Stimulated activated CD4-positive, alpha-beta T cell treated with anti-CD3 and anti-CD28 coated beads, Interleukin-15, amount 100 ng/mL, for 24 hours (primary cell): ENCODE measurements at regions not wholly inside any gene's neighbourhood (a gene's known extent, or its start where the extent isn't known, plus 50 kb on each side); places are given as distances from the start of the nearest gene placed in this dataset.

ENCODE experiments used
- DNase-seq: peaks from one replicate; pipeline ENCODE4 v3.0.0-alpha.2; 2020

GRCh38 chr11:131195661-131196517, 174.5 kb upstream of the NTM start:
- no peak for DNase-seq

DNA sequence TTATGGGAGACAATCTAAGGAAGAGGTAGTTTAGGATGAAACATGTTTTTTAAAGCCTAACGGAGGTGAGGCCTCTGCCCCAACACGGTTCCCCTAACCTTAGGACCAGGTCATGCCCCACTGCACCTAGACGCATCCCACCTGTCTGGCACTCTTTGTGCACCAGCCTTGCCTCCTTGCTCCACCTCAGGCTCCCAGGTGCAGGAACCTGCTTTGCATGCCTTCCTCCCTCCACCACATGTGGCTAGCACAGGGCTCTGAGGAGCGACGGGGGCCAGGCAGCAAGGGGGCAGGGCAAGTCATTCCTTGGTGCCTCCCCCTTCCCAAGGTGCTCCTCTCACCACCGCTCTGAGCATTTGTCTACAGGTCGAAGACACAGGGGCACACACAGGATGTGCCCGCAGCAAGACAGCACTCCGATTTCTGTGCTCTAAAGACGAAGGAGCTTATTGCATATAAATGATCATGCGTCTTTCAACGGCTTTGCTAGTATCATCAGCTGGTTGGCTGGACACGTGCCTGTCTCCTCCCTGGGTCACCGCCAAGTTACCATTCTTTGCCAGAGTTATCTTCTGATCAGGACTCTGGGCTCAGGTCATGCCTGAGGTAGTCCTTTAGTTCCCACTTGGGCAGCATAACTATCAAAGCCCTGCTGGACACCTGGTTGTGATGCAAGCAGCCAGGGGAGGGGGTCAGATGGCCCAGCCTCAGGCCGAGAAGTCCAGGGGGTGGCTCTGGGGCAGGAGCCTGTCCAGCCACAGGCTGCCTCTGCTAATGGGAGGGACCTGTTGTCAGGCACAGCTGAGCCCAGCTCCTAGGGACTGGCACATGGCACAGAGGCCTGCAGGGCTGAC, 172.0 kb upstream of the NTM start:
- DNase-seq: no peak

- no peak for DNase-seq
Observed at GRCh38 chr11:131199015-131199280, 171.5 kb upstream of the NTM start.

- DNase-seq: no peak
Observed at GRCh38 chr11:131201674-131202073, 168.7 kb upstream of the NTM start.

DNA sequence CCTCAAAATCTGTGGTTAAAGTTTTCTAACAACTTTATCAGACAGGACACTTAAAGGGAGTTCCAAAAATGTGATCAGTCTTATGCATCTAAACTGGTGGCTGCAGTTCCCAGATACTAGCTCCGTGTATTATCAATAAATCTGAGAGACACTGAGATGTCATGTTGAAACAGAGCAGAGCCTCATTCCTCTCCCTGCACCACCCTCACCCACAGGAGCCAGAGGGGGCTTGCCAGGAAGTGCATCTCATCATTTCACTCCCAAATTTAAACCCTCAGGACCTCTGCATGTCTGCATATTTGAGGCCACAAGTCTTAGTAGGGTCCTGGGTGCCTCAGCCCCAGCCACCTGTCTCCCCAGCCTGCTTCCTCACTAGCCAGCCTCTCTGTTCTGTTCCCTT, 167.4 kb upstream of the NTM start:
- no peak for DNase-seq

DNA sequence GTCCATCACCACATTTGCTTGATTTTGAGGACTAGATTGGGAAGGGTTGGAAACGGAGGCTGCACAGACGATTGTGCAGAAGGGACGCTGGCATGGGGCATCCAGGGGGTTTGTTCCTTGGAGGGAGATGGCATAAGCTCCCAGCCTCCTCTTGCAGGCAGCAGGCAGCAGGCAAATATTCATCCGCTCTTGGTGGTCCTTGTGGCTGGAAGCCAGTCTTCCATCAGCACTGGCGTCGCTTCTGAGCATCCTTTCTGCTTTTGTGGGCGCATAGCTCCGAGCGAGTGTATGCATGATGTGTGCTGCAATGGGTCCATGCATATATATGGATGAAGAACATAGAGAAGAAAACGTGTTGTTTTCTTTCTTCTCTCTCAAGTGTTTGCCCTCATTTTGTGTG, 166.1 kb upstream of the NTM start:
- no peak for DNase-seq

- no peak for DNase-seq
Observed at GRCh38 chr11:131204765-131205380, 165.5 kb upstream of the NTM start.

GRCh38 chr11:131206671-131207070, 163.7 kb upstream of the NTM start:
- no peak for DNase-seq

GRCh38 chr11:131207901-131208300, 162.5 kb upstream of the NTM start:
- DNase-seq: no peak

- no peak for DNase-seq
Observed at GRCh38 chr11:131217313-131218310, 152.8 kb upstream of the NTM start.

GRCh38 chr11:131218542-131218941, 151.9 kb upstream of the NTM start:
- DNase-seq: no peak

DNA sequence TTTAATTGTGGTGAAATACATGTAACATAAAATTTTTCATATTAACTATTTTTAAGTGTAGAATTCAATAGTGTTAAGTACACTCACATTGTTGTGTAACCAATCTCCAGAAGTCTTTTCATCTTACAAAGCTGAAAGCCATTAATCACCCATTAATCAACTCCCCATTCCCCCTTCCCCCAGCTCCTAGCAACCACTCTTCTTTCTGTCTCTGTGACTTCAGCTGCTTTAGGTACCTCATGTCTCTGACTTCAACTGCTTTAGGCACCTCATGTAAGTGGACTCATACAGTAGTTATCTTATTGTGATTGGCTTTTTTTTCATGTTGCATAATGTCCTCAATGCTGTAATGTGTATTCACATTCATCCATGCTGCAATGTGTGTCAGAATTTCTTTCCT, 150.8 kb upstream of the NTM start:
- DNase-seq: no peak

DNA sequence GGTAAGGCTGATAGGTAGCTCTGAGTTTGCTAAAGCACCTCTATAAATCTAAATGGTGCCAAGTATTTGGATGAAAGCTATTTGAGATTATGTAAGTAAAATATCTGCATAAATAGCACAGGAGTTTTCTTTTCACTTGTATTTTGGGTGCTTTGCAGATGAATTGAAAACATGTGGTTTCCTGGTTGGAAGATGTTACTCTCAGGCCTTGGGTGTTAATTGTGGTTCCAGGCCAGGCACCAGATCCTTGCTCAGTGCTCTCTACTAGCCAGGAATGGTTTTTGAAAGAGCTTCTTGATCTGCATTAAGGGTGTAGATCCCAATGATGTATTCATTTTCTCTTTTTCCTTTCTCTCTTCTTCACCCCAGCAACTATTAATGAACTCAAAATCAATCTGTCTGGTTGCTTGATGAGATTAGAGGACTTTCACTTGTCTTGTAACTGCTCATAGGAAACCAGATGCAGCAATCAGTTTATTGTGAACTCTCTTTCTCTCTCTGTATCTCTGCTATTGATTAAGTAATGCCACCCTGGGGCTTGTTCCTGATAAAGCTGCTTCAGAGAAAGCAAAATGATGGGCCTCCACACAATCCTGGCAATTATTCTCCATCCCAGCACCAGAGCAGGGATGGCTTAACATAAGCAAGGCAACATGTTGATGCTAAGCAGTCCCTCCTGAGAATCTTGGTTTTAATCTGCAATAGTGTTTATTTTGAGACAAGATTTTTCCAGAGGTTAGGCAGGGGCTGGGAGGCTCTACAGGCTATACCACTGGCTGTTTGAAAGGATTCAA, 147.0 kb upstream of the NTM start:
- DNase-seq: no peak

- DNase-seq: no peak
Observed at GRCh38 chr11:131228378-131228777, 142.0 kb upstream of the NTM start.

DNA sequence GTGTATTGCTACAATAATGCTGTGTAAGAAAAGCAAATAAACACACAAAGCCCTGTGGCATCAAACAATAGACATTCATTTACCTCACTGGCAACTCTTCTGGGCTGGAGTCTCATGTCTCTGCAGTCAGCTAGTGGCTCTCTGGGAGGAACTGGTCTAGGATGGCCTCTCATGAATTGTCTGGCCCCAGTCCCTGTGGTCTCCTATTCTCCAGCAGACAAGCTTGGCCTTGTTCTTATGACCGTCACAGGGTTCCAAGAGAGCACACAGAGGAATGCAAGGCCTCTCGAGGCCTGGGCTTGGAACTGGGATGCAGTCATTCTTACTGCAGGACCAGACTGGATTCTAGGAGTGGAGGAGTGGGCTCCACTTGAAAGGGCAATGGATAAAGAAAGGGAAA, 141.2 kb upstream of the NTM start:
- DNase-seq: no peak

DNA sequence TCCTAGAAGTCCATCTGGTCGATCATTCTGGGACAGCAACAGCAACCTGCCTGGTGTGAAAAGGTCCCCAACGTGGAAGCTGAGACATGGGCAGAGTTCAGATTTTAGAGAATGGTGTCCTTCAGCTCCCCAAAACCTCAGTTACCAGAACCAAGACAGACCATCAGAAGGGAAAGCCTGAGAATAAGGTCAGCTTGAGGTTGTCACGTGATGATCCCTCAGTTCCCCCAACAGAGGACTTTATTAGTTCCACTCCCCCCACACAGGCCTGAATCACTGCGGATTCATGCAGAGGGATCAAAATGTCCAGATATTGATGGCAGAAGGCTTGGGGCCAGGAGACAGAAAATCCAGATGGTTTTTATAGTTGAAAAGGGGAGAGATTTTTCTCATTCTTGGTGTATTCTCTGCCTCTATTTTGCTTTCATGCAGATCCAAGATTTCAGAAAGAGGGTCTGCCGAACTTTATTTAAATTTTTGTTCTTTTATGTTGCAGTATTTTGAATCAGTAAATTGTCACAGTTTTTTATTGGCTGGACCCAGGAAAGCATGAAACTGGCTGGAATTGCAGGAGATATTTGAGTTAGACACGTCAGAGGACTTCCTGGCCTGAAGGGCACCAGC, 139.0 kb upstream of the NTM start:
- DNase-seq: no peak

GRCh38 chr11:131232261-131232660, 138.2 kb upstream of the NTM start:
- no peak for DNase-seq

DNA sequence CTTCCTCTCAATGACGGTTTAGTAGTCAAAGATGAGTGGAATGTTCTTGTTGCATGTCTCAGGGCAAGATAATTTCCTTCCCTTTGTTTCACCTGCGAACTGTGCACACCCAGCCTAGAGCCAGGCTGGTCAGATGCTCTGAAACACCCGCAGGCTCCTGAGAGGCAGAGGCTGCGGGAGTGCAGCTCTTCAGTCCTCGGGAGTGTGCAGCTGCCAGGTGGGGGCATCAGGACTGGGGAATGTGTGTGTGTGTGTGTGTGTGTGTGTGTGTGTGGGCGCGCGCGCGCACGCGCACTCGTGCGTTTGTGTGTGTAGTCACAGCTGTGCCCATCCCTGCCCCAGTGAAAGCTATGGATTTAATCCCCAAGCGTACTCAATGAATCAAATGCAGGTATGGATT, 136.2 kb upstream of the NTM start:
- DNase-seq: no peak

DNA sequence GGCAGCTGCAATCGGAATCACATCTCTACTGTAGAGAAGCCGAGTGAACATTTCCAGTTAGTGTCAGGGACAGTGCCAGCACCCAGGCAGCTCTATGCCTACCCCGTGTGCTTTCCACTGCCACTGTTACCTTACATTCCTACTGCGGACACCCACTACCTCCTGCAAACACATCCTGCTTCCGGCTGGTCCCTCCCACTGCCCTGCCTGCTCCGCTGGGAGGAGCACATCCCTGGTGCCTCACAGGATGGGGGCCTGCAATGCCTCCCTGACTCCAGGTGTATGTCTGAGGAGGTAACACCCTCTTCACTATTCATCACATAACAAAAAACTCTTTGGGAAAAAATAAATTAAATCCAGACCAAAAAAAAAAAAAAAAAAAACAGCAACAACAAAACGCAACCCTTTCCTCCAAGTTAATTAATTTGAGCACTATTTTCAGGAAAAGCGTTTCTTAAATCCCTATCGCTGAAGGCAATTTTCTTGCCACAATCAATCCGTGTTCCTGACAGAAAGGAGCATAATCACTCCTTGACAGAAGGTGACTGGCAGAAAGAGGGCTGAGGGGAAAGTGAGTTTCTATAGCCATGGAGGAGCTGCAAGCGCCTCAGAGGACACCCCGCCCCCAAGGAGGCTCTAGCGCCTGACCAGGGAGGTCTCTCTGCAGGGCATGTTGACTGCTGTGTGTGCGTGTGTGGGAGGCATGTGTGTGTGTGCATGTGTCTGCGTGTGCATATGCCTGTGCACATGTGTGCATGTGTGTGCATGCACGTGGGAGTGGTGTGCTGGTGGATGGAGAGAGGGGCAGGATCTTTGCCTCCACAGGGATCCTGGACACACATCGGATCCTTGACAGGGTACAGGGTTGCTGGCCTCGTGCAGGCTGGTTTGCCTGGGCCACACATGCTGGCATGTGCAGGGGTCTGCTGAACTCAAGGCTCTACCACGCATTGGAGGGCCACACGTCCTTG, 134.8 kb upstream of the NTM start:
- DNase-seq: no peak

GRCh38 chr11:131240421-131240820, 130.0 kb upstream of the NTM start:
- no peak for DNase-seq
